ENCODE measurements at regions not wholly inside any gene's neighbourhood (a gene's known extent, or its start where the extent isn't known, plus 50 kb on each side); places are given as distances from the start of the nearest gene placed in this dataset.

DNA sequence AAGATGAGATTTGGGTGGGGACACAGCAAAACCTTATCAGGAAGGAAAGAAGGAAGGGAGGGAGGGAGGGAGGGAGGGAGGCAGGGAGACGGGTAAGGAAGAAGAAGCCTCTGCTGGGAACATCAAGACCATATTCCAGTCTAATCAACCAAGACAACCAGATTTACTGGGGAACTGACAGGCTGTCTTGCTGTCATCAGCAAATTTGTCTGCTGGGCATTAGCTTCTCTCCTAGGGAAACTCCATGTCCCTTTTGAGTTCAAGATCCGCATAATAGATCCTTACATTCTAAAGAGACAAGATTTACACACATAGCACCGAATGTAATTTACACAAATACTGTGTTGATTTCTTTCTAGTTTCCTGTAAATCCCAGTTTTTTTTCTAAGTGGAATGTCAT lies 1618.9 kb upstream of the ZEB2 start (continued):
- TF ChIP-seq, protein P1, sequence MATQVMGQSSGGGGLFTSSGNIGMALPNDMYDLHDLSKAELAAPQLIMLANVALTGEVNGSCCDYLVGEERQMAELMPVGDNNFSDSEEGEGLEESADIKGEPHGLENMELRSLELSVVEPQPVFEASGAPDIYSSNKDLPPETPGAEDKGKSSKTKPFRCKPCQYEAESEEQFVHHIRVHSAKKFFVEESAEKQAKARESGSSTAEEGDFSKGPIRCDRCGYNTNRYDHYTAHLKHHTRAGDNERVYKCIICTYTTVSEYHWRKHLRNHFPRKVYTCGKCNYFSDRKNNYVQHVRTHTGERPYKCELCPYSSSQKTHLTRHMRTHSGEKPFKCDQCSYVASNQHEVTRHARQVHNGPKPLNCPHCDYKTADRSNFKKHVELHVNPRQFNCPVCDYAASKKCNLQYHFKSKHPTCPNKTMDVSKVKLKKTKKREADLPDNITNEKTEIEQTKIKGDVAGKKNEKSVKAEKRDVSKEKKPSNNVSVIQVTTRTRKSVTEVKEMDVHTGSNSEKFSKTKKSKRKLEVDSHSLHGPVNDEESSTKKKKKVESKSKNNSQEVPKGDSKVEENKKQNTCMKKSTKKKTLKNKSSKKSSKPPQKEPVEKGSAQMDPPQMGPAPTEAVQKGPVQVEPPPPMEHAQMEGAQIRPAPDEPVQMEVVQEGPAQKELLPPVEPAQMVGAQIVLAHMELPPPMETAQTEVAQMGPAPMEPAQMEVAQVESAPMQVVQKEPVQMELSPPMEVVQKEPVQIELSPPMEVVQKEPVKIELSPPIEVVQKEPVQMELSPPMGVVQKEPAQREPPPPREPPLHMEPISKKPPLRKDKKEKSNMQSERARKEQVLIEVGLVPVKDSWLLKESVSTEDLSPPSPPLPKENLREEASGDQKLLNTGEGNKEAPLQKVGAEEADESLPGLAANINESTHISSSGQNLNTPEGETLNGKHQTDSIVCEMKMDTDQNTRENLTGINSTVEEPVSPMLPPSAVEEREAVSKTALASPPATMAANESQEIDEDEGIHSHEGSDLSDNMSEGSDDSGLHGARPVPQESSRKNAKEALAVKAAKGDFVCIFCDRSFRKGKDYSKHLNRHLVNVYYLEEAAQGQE (IDR thresholded peaks at IDR 0.05; ENCODE audit: unreplicated experiment) = no peak
- no peak for TF ChIP-seq JUNB (IDR thresholded peaks at IDR 0.05; ENCODE audit: unreplicated experiment)
- no peak for TF ChIP-seq EZH2phosphoT487 (IDR thresholded peaks at IDR 0.05; ENCODE audit: unreplicated experiment)

- no peak overlapping the region for H3K27ac Mint-ChIP-seq
- H3K9me3 Mint-ChIP-seq = peaks cover 10% of the 10 kb centered on the region; the same call in 2 of the 3 replicates
- Histone ChIP-seq H3K4me3 (no peak overlapping the region), H3K4me2 (no peak overlapping the region), H4K20me1 (replicated peaks; ENCODE audit: insufficient read depth) (no peaks in the 10 kb centered on the region), H3K9me2 (ENCODE audit: insufficient read depth) (peaks cover 9% of the 10 kb centered on the region; the same call in 1 of the 2 replicates), H3K79me2 (replicated peaks; ENCODE audit: insufficient read depth) (no peaks in the 10 kb centered on the region), H3F3A (replicated peaks; ENCODE audit: low read depth) (no peaks in the 10 kb centered on the region), H3K4me1 (ENCODE audit: insufficient read depth) (no peaks in the 10 kb centered on the region; the same call in 1 of the 2 replicates), H3K36me3 (ENCODE audit: insufficient read depth) (no peaks in the 10 kb centered on the region), H2AFZ (no peak overlapping the region), H3K27ac (ENCODE audit: low read depth) (no peak overlapping the region), H3K27me3 (ENCODE audit: insufficient read depth) (no peaks in the 10 kb centered on the region)
- ATAC-seq (no peak), DNase-seq (ENCODE audit: low spot score) (peak; percentile 18)
- H3K4me3 Mint-ChIP-seq = no peak overlapping the region
- H3K27me3 Mint-ChIP-seq (ENCODE audit: insufficient read depth, low read depth, poor library complexity) = peaks cover 1% of the 10 kb centered on the region
- no peaks in the 10 kb centered on the region for H3K4me1 Mint-ChIP-seq
- H3K36me3 Mint-ChIP-seq (ENCODE audit: low read depth) = peaks cover 13% of the 10 kb centered on the region
- TF ChIP-seq EZH2phosphoT487 (IDR thresholded peaks at IDR 0.05; ENCODE audit: unreplicated experiment) (no peak), JUNB (IDR thresholded peaks at IDR 0.05; ENCODE audit: unreplicated experiment) (no peak), ZNF462 (CRISPR knock-in tag; IDR thresholded peaks at IDR 0.05) (no peak), NANOG (IDR thresholded peaks at IDR 0.05; ENCODE audit: borderline replicate concordance) (no peak), EZH2 (IDR thresholded peaks at IDR 0.05; ENCODE audit: low read depth, unreplicated experiment) (no peak)
- TF ChIP-seq, protein P2, sequence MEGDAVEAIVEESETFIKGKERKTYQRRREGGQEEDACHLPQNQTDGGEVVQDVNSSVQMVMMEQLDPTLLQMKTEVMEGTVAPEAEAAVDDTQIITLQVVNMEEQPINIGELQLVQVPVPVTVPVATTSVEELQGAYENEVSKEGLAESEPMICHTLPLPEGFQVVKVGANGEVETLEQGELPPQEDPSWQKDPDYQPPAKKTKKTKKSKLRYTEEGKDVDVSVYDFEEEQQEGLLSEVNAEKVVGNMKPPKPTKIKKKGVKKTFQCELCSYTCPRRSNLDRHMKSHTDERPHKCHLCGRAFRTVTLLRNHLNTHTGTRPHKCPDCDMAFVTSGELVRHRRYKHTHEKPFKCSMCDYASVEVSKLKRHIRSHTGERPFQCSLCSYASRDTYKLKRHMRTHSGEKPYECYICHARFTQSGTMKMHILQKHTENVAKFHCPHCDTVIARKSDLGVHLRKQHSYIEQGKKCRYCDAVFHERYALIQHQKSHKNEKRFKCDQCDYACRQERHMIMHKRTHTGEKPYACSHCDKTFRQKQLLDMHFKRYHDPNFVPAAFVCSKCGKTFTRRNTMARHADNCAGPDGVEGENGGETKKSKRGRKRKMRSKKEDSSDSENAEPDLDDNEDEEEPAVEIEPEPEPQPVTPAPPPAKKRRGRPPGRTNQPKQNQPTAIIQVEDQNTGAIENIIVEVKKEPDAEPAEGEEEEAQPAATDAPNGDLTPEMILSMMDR (conservative IDR thresholded peaks at IDR 0.05; ENCODE audit: low read depth in 2 of 2) = no peak
- TF ChIP-seq, protein P3, sequence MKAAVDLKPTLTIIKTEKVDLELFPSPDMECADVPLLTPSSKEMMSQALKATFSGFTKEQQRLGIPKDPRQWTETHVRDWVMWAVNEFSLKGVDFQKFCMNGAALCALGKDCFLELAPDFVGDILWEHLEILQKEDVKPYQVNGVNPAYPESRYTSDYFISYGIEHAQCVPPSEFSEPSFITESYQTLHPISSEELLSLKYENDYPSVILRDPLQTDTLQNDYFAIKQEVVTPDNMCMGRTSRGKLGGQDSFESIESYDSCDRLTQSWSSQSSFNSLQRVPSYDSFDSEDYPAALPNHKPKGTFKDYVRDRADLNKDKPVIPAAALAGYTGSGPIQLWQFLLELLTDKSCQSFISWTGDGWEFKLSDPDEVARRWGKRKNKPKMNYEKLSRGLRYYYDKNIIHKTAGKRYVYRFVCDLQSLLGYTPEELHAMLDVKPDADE (IDR thresholded peaks at IDR 0.05) = no peak
- TF ChIP-seq, protein P1 (IDR thresholded peaks at IDR 0.05; ENCODE audit: unreplicated experiment) = no peak
Measured at GRCh38 chr2:146135245-146135644, 1615.3 kb upstream of the ZEB2 start.

Data from GM23338 (cell line).